Panc1 (cell line): ENCODE measurements at regions not wholly inside any gene's neighbourhood (a gene's known extent, or its start where the extent isn't known, plus 50 kb on each side); places are given as distances from the start of the nearest gene placed in this dataset.

ENCODE experiments used
- ATAC-seq: fragments of 200-7000 bp; cut with Tn5 transposase; 2 replicates; pipeline ENCODE4 v1.9.1; 2020; ENCODE audit warnings: mild to moderate bottlenecking, moderate library complexity
- BruUV-seq: library from RNA; stranded (reverse); fragments of 400-500 nt; replicated peaks from 2 replicates; lab custom pipeline; 2021; lab: Mats Ljungman, UMichigan
- CTCF ChIA-PET: fragments of 300-600 bp; sonication (Branson Sonifier 250); formaldehyde crosslinking; loops from one replicate; lab custom pipeline; 2022; ENCODE audit warnings: antibody characterized with exemption; lab: Charles Lee
- POLR2A ChIA-PET: fragments of 300-600 bp; sonication (Branson Sonifier 250); formaldehyde crosslinking; loops from one replicate; lab custom pipeline; 2022; ENCODE audit warnings: antibody characterized with exemption; lab: Charles Lee
- DNase-seq: peaks from one replicate; pipeline ENCODE4 v3.0.0-alpha.2; 2010; ENCODE audit warnings: low read depth, low spot score
- H3K27ac ChIP-seq: 2 replicates; pipeline ENCODE4 v1.5.1; 2011; ENCODE audit warnings: mild to moderate bottlenecking, low read length, inconsistent platforms
- H3K27me3 ChIP-seq: fragments of 200-500 bp; sonication (Bioruptor generic); 2 replicates; pipeline ENCODE4 v1.6.0; 2014; ENCODE audit warnings: low read length, inconsistent platforms; ENCODE audit not compliant: control insufficient read depth, insufficient read depth
- H3K36me3 ChIP-seq: fragments of 200-500 bp; sonication (Bioruptor generic); 2 replicates; pipeline ENCODE4 v1.5.1; 2014; ENCODE audit warnings: inconsistent platforms, mild to moderate bottlenecking, low read length, moderate library complexity; ENCODE audit not compliant: control insufficient read depth, insufficient read depth
- H3K4me1 ChIP-seq: 2 replicates; pipeline ENCODE4 v1.5.1; 2011; ENCODE audit warnings: inconsistent platforms, mild to moderate bottlenecking, low read length, moderate library complexity; ENCODE audit not compliant: control insufficient read depth, insufficient read depth
- H3K4me3 ChIP-seq, 2 experiments: 2 replicates each; pipeline ENCODE4 v1.5.1; 2011 to 2012; ENCODE audit warnings: low read depth in 2 of 2, low read length in 2 of 2, mild to moderate bottlenecking in 2 of 2, inconsistent platforms in 1 of 2, moderate library complexity in 1 of 2
- H3K9me3 ChIP-seq: fragments of 200-500 bp; sonication (Bioruptor generic); 2 replicates; pipeline ENCODE4 v1.5.1; 2014; ENCODE audit warnings: low read depth, mild to moderate bottlenecking, inconsistent platforms, low read length, moderate library complexity; ENCODE audit not compliant: control insufficient read depth, insufficient read depth
- POLR2AphosphoS5 ChIP-seq: IDR thresholded peaks from 2 replicates; pipeline ENCODE4 v1.6.1; 2012; ENCODE audit warnings: mild to moderate bottlenecking, low read depth, low read length, moderate library complexity
- SIN3A ChIP-seq: IDR thresholded peaks from 2 replicates; pipeline ENCODE4 v1.6.1; 2012; ENCODE audit warnings: low read depth, mild to moderate bottlenecking, low read length, moderate library complexity, borderline replicate concordance; ENCODE audit not compliant: insufficient read depth
- TCF7L2 ChIP-seq: IDR thresholded peaks from 2 replicates; pipeline ENCODE4 v1.6.1; 2011; ENCODE audit warnings: mild to moderate bottlenecking, low read depth, low read length, inconsistent platforms
- in situ Hi-C: cut with HindIII; loops from 2 replicates; pipeline ENCODE4 v1.10.0; 2016; ENCODE audit warnings: low sequenced_read_pairs, low pct_unique_long_range_greater_than_20kb
- intact Hi-C: fragments of 100-400 bp; cut with micrococcal nuclease; formaldehyde crosslinking; loops from one replicate; pipeline ENCODE4 v1.10.0; 2022; ENCODE audit not compliant: unreplicated experiment
- TF ChIP-seq, protein P1 (sequence below), 2 experiments: IDR thresholded peaks; 2 replicates each; pipeline ENCODE4 v1.6.1; 2011 to 2012; ENCODE audit warnings: low read depth in 2 of 2, control low read depth in 1 of 2, low read length in 1 of 2, mild to moderate bottlenecking in 1 of 2, moderate library complexity in 1 of 2; ENCODE audit not compliant: insufficient read depth in 1 of 2
- TF ChIP-seq, protein P2 (sequence below): fragments of 450-650 bp; IDR thresholded peaks from 2 replicates; pipeline ENCODE4 v1.5.1; 2017; ENCODE audit warnings: mild to moderate bottlenecking

DNA sequence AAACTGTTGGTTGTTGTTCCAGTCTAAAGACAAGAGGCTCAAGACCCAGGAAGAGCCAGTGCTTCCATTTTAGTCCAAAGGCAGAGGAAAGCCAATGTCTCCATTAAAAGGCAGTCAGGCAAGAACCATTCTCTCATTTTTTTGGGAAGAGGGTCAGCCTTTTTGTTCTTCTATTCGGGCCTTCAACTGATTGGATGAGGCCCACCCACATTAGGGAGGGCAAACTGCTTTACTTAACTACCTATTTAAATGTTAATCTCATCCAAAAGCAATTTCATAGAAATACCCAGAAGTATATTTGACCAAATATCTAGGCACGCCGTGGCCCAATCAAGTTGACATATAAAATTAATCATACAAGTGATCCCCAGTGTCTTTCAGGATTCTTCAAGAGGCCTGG lies 104.4 kb upstream of the SYT6 start:
- Histone ChIP-seq H3K27me3 (no peaks in the 10 kb centered on the region; the same call in 1 of the 2 replicates), H3K27ac (no peak overlapping the region), H3K4me3 (no peak overlapping the region), H3K9me3 (no peaks in the 10 kb centered on the region), H3K4me1 (no peaks in the 10 kb centered on the region), H3K36me3 (no peaks in the 10 kb centered on the region)
- DNase-seq = no peak
- no TSS peak for BruUV-seq
- TF ChIP-seq, protein P1, sequence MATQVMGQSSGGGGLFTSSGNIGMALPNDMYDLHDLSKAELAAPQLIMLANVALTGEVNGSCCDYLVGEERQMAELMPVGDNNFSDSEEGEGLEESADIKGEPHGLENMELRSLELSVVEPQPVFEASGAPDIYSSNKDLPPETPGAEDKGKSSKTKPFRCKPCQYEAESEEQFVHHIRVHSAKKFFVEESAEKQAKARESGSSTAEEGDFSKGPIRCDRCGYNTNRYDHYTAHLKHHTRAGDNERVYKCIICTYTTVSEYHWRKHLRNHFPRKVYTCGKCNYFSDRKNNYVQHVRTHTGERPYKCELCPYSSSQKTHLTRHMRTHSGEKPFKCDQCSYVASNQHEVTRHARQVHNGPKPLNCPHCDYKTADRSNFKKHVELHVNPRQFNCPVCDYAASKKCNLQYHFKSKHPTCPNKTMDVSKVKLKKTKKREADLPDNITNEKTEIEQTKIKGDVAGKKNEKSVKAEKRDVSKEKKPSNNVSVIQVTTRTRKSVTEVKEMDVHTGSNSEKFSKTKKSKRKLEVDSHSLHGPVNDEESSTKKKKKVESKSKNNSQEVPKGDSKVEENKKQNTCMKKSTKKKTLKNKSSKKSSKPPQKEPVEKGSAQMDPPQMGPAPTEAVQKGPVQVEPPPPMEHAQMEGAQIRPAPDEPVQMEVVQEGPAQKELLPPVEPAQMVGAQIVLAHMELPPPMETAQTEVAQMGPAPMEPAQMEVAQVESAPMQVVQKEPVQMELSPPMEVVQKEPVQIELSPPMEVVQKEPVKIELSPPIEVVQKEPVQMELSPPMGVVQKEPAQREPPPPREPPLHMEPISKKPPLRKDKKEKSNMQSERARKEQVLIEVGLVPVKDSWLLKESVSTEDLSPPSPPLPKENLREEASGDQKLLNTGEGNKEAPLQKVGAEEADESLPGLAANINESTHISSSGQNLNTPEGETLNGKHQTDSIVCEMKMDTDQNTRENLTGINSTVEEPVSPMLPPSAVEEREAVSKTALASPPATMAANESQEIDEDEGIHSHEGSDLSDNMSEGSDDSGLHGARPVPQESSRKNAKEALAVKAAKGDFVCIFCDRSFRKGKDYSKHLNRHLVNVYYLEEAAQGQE (IDR thresholded peaks at IDR 0.05; ENCODE audit: insufficient read depth in 1 of 2, low read depth in 2 of 2, low read length in 1 of 2) = no peak
- TF ChIP-seq SIN3A (no peak), POLR2AphosphoS5 (no peak), TCF7L2 (no peak)
- TF ChIP-seq, protein P2, sequence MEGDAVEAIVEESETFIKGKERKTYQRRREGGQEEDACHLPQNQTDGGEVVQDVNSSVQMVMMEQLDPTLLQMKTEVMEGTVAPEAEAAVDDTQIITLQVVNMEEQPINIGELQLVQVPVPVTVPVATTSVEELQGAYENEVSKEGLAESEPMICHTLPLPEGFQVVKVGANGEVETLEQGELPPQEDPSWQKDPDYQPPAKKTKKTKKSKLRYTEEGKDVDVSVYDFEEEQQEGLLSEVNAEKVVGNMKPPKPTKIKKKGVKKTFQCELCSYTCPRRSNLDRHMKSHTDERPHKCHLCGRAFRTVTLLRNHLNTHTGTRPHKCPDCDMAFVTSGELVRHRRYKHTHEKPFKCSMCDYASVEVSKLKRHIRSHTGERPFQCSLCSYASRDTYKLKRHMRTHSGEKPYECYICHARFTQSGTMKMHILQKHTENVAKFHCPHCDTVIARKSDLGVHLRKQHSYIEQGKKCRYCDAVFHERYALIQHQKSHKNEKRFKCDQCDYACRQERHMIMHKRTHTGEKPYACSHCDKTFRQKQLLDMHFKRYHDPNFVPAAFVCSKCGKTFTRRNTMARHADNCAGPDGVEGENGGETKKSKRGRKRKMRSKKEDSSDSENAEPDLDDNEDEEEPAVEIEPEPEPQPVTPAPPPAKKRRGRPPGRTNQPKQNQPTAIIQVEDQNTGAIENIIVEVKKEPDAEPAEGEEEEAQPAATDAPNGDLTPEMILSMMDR = no peak
- ChIA-PET POLR2A (no interaction called here), CTCF (no interaction called here)
- intact Hi-C loops (no loop called here), in situ Hi-C loops (no loop called here)
- no peak for ATAC-seq

DNA sequence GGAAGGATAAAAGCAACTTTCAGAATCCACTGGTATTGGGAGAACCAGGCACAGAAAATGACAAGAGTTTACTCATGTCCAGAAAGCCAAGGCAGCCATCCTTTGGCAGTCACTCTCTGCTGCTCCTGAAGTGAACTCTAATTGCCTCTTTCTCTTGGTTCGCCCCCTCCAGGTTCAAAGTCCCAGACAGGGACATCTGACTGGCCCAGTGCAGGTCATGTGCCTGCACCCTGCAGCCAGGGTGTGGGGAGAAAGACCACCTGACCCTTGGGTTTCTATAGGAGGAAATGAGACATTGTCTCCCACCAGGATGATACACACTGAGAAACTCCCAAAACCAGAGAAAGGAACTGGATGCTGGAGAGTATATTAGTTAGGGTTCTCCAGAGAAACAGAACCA lies 103.9 kb upstream of the SYT6 start:
- no peak overlapping the region for H3K4me3 ChIP-seq
- in situ Hi-C loops = no loop called here
- DNase-seq (no peak), ATAC-seq (no peak)
- no peaks in the 10 kb centered on the region; the same call in 1 of the 2 replicates for H3K27me3 ChIP-seq
- no peaks in the 10 kb centered on the region for H3K36me3 ChIP-seq
- TF ChIP-seq TCF7L2 = no peak
- TF ChIP-seq, protein P1 (IDR thresholded peaks at IDR 0.05; ENCODE audit: insufficient read depth in 1 of 2, low read depth in 2 of 2, low read length in 1 of 2) = no peak
- POLR2A ChIA-PET = no interaction called here
- no peaks in the 10 kb centered on the region for H3K9me3 ChIP-seq
- no peaks in the 10 kb centered on the region for H3K4me1 ChIP-seq
- BruUV-seq = no TSS peak
- CTCF ChIA-PET = no interaction called here
- intact Hi-C loops = no loop called here
- H3K27ac ChIP-seq = no peak overlapping the region
